GM23338 (cell line): ENCODE measurements at regions not wholly inside any gene's neighbourhood (a gene's known extent, or its start where the extent isn't known, plus 50 kb on each side); places are given as distances from the start of the nearest gene placed in this dataset.

Source experiments
- ATAC-seq: fragments of 200-7000 bp; cut with Tn5 transposase; 3 replicates; pipeline ENCODE4 v1.9.1; 2020
- DNase-seq: peaks from one replicate; pipeline ENCODE4 v3.0.0-alpha.2; 2015; ENCODE audit warnings: low spot score
- H2AFZ ChIP-seq: fragments of 200-600 bp; sonication (generic); 2 replicates; pipeline ENCODE4 v1.8.0; 2016; ENCODE audit warnings: antibody characterized with exemption, mild to moderate bottlenecking, moderate library complexity
- H3F3A ChIP-seq: fragments of 200-600 bp; sonication (generic); replicated peaks from 2 replicates; pipeline ENCODE4 v1.8.0; 2017; ENCODE audit warnings: antibody characterized with exemption, mixed run types, low read depth
- H3K27ac ChIP-seq: fragments of 200-600 bp; sonication (generic); 2 replicates; pipeline ENCODE4 v1.6.1; 2016; ENCODE audit warnings: low read depth
- H3K27me3 ChIP-seq: fragments of 200-600 bp; sonication (generic); 2 replicates; pipeline ENCODE4 v1.8.0; 2016; ENCODE audit warnings: mild to moderate bottlenecking, mixed run types, moderate library complexity; ENCODE audit not compliant: insufficient read depth
- H3K36me3 ChIP-seq: fragments of 200-600 bp; sonication (generic); 2 replicates; pipeline ENCODE4 v1.8.0; 2016; ENCODE audit warnings: mild to moderate bottlenecking; ENCODE audit not compliant: insufficient read depth
- H3K4me1 ChIP-seq: fragments of 200-600 bp; sonication (generic); 2 replicates; pipeline ENCODE4 v1.8.0; 2016; ENCODE audit warnings: mild to moderate bottlenecking, moderate library complexity; ENCODE audit not compliant: insufficient read depth
- H3K4me2 ChIP-seq: fragments of 200-600 bp; sonication (generic); 2 replicates; pipeline ENCODE4 v1.7.1; 2017; ENCODE audit warnings: mixed run types
- H3K4me3 ChIP-seq: fragments of 200-600 bp; sonication (generic); 2 replicates; pipeline ENCODE4 v1.6.1; 2016; ENCODE audit warnings: mixed run types
- H3K79me2 ChIP-seq: fragments of 200-600 bp; sonication (generic); replicated peaks from 2 replicates; pipeline ENCODE4 v1.8.0; 2017; ENCODE audit warnings: mild to moderate bottlenecking; ENCODE audit not compliant: insufficient read depth
- H3K9me2 ChIP-seq: fragments of 200-600 bp; sonication (generic); 2 replicates; pipeline ENCODE4 v1.8.0; 2017; ENCODE audit not compliant: insufficient read depth
- H4K20me1 ChIP-seq: fragments of 200-600 bp; sonication (generic); replicated peaks from 2 replicates; pipeline ENCODE4 v1.8.0; 2017; ENCODE audit warnings: mild to moderate bottlenecking; ENCODE audit not compliant: insufficient read depth
- H3K27ac Mint-ChIP-seq: 2 replicates; pipeline ENCODE4 v1.8.0; 2020; ENCODE audit warnings: inconsistent platforms, mild to moderate bottlenecking, moderate library complexity, mixed read lengths
- H3K27me3 Mint-ChIP-seq: 3 replicates; pipeline ENCODE4 v1.8.0; 2022; ENCODE audit warnings: low read depth, mild to moderate bottlenecking, moderate library complexity, mixed read lengths, inconsistent platforms; ENCODE audit not compliant: insufficient read depth, poor library complexity
- H3K36me3 Mint-ChIP-seq: 3 replicates; pipeline ENCODE4 v1.8.0; 2021; ENCODE audit warnings: low read depth, mild to moderate bottlenecking, inconsistent platforms, moderate library complexity, mixed read lengths
- H3K4me1 Mint-ChIP-seq: 3 replicates; pipeline ENCODE4 v1.8.0; 2020; ENCODE audit warnings: mild to moderate bottlenecking, inconsistent platforms, mixed read lengths
- H3K4me3 Mint-ChIP-seq: 3 replicates; pipeline ENCODE4 v1.8.0; 2021; ENCODE audit warnings: moderate library complexity, mild to moderate bottlenecking, inconsistent platforms, mixed read lengths
- H3K9me3 Mint-ChIP-seq: 3 replicates; pipeline ENCODE4 v1.8.0; 2020; ENCODE audit warnings: moderate library complexity, mild to moderate bottlenecking, inconsistent platforms, mixed read lengths
- CTCF ChIP-seq, 2 experiments: fragments of 200-600 bp in 1 of 2; sonication (generic) in 1 of 2; conservative IDR thresholded peaks; 2 replicates each; pipeline versions ENCODE4 v1.5.1 to v1.6.1; 2016 to 2017; ENCODE audit warnings: antibody characterized with exemption in 2 of 2, low read depth in 2 of 2, mild to moderate bottlenecking in 2 of 2, moderate library complexity in 1 of 2
- EZH2 ChIP-seq: fragments of 200-600 bp; sonication (generic); IDR thresholded peaks from one replicate; pipeline ENCODE4 v1.8.0; 2017; ENCODE audit warnings: antibody characterized with exemption, mild to moderate bottlenecking, low read depth; ENCODE audit not compliant: unreplicated experiment
- JUNB ChIP-seq: IDR thresholded peaks from one replicate; pipeline ENCODE4 v1.6.1; 2016; ENCODE audit warnings: antibody characterized with exemption; ENCODE audit not compliant: unreplicated experiment
- REST ChIP-seq: IDR thresholded peaks from one replicate; pipeline ENCODE4 v1.6.1; 2018; ENCODE audit warnings: antibody characterized with exemption; ENCODE audit not compliant: unreplicated experiment
- ZNF114 ChIP-seq: fragments of 250-450 bp; sonication (Bioruptor Pico); IDR thresholded peaks from 2 replicates; pipeline ENCODE4 v1.5.0; 2020; ENCODE audit warnings: mild to moderate bottlenecking, moderate library complexity
- ZNF331 ChIP-seq: fragments of 250-450 bp; sonication (Bioruptor Pico); IDR thresholded peaks from 2 replicates; pipeline ENCODE4 v1.5.0; 2020; ENCODE audit warnings: low read depth, mild to moderate bottlenecking, moderate library complexity
- ZNF462 ChIP-seq: fragments of 250-450 bp; sonication (Bioruptor Pico); IDR thresholded peaks from 2 replicates; pipeline ENCODE4 v1.5.0; 2020; ENCODE audit warnings: mild to moderate bottlenecking, moderate library complexity

GRCh38 chr3:74858086-74858485 is 243.6 kb upstream of the CNTN3 start (continued):
- TF ChIP-seq ZNF462, result no peak
- TF ChIP-seq EZH2, result no peak
- TF ChIP-seq ZNF331 (CRISPR knock-in tag), result no peak
- no peak for TF ChIP-seq REST

- no peaks in the 10 kb centered on the region for H3K27me3 ChIP-seq
- H3K9me3 Mint-ChIP-seq, result no peaks in the 10 kb centered on the region
- H4K20me1 ChIP-seq, result no peaks in the 10 kb centered on the region
- no peaks in the 10 kb centered on the region for H3F3A ChIP-seq
- peaks cover 2% of the 10 kb centered on the region for H3K27me3 Mint-ChIP-seq
- H3K4me3 Mint-ChIP-seq, result no peak overlapping the region
- H3K27ac Mint-ChIP-seq, result no peak overlapping the region
- DNase-seq (no peak), ATAC-seq (no peak)
- no peaks in the 10 kb centered on the region for H3K4me1 ChIP-seq
- H3K9me2 ChIP-seq, result peaks cover 4% of the 10 kb centered on the region; the same call in 1 of the 2 replicates
- H2AFZ ChIP-seq, result no peak overlapping the region
- H3K4me1 Mint-ChIP-seq, result no peaks in the 10 kb centered on the region
- H3K36me3 Mint-ChIP-seq, result no peaks in the 10 kb centered on the region
- H3K36me3 ChIP-seq, result no peaks in the 10 kb centered on the region
- no peak overlapping the region for H3K4me2 ChIP-seq
- no peaks in the 10 kb centered on the region for H3K79me2 ChIP-seq
- H3K27ac ChIP-seq, result no peak overlapping the region
- H3K4me3 ChIP-seq, result no peak overlapping the region
- TF ChIP-seq JUNB, result no peak
- TF ChIP-seq CTCF (conservative IDR thresholded peaks at IDR 0.05; ENCODE audit: low read depth in 2 of 2), result no peak
- TF ChIP-seq ZNF114 (CRISPR knock-in tag), result no peak
Observed at GRCh38 chr3:74850381-74850780, 235.9 kb upstream of the CNTN3 start.
